ES-I3 (cell line): ENCODE measurements at regions not wholly inside any gene's neighbourhood (a gene's known extent, or its start where the extent isn't known, plus 50 kb on each side); places are given as distances from the start of the nearest gene placed in this dataset.
"Not testable (repeated sequence)": the region's sequence is repeated elsewhere in the genome, so short reads cannot be mapped to it uniquely, and the experiment has no call there.

Experiments
- H3K36me3 ChIP-seq: 2 replicates; pipeline ENCODE4 v1.6.1; 2013; ENCODE audit warnings: mild to moderate bottlenecking, low read length, control low read depth, moderate library complexity; ENCODE audit not compliant: insufficient read depth
- H3K4me1 ChIP-seq: 2 replicates; pipeline ENCODE4 v1.6.1; 2013; ENCODE audit warnings: mild to moderate bottlenecking, control low read depth, low read length; ENCODE audit not compliant: insufficient read depth
- H3K9ac ChIP-seq: 2 replicates; pipeline ENCODE4 v1.6.1; 2013; ENCODE audit warnings: low read depth, mild to moderate bottlenecking, low read length, moderate library complexity
- H3K9me3 ChIP-seq: 2 replicates; pipeline ENCODE4 v1.6.1; 2013; ENCODE audit warnings: mild to moderate bottlenecking, low read length, moderate library complexity; ENCODE audit not compliant: control insufficient read depth, insufficient read depth

DNA sequence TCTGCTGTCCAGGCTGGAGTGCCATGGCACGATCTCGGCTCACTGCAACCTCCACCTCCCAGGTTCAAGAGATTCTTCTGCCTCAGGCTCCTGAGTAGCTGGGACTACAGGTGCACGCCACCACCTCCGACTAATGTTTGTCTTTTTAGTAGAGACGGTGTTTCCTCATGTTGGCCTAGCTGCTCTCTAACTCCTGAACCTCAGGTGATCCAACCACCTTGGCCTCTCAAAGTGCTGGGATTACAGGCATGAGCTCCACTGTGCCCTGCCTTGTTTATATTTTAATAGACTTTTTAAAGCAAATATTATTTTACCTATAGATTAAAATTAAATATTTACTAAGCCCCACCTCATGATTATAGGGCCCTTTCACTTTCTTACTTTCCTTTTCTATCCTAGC is 483.2 kb upstream of the EPHA7 start:
- H3K4me1 ChIP-seq: no peaks in the 10 kb centered on the region

DNA sequence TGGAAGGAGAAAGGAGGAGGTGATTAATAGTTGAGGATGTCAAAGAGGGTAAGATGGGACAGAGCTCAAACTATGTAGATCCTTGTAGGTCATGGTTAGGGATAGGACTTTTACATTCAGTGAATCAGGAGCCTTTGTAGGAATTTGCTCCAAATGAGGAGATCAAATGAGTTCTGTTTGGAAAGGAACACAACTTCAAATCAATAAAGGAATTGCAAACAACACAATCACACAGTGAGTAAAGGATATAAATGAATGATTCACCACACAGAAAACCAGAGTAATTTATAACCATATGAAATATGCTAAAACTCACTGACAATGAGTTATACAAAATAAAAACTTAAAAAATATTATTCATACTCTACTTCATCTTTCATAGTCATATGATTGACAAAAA is 480.8 kb upstream of the EPHA7 start:
- H3K36me3 ChIP-seq: no peaks in the 10 kb centered on the region
- no peak overlapping the region for H3K9ac ChIP-seq
- H3K4me1 ChIP-seq: no peaks in the 10 kb centered on the region

More for the DNA sequence above, 483.2 kb upstream of the EPHA7 start:
- peaks cover 9% of the 10 kb centered on the region for H3K9me3 ChIP-seq
- H3K9ac ChIP-seq: no peak overlapping the region
- H3K36me3 ChIP-seq: no peaks in the 10 kb centered on the region

GRCh38 chr6:93896081-93896480 is 476.7 kb upstream of the EPHA7 start:
- no peak overlapping the region for H3K9ac ChIP-seq
- no peaks in the 10 kb centered on the region for H3K9me3 ChIP-seq
- H3K4me1 ChIP-seq: no peaks in the 10 kb centered on the region
- H3K36me3 ChIP-seq: no peaks in the 10 kb centered on the region

More for the DNA sequence above, 480.8 kb upstream of the EPHA7 start:
- peaks cover 6% of the 10 kb centered on the region; the same call in 1 of the 2 replicates for H3K9me3 ChIP-seq

DNA sequence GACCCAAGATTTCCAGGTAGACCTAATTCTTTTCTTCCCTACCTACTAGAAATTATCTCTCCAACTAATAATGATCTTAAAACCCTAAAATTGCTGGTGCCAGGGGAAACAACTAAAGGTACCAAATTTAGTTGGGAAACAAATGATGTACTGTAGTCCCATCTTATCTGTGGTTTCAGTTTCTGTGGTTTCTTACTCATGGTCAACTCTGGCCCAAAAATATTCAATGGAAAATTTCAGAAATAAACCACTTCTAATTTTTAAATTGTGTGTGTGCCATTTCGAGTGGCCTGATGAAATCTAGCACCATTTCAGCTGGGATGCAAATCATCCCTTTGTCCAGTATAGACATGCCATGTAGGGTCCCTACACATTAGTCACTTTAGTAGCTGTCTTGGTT is 475.2 kb upstream of the EPHA7 start:
- H3K4me1 ChIP-seq: peaks cover 5% of the 10 kb centered on the region; the same call in 1 of the 2 replicates
- H3K9ac ChIP-seq: no peak overlapping the region
- no peaks in the 10 kb centered on the region for H3K36me3 ChIP-seq
- H3K9me3 ChIP-seq: no peaks in the 10 kb centered on the region

DNA sequence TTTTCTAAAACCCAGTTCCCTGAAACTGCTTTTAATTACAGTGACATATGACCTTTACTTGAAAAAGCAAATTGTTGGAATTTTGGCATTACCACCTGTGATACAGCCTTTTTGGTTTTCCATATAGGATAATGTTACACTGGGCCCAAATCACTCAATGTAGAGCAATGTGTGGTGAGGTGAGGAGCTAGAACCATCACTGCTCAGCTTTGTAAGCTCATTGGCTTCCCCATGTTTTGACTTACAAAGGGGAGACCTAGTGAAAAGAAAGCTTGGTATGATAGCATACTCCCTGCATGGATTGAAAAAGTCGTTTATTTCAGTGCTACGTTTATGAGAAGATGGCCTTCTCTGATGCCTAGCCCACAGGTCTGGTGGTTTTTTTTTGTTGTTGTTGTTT is 470.4 kb upstream of the EPHA7 start:
- Histone ChIP-seq H3K9ac (no peak overlapping the region), H3K9me3 (no peaks in the 10 kb centered on the region), H3K36me3 (no peaks in the 10 kb centered on the region), H3K4me1 (peaks cover 9% of the 10 kb centered on the region)

DNA sequence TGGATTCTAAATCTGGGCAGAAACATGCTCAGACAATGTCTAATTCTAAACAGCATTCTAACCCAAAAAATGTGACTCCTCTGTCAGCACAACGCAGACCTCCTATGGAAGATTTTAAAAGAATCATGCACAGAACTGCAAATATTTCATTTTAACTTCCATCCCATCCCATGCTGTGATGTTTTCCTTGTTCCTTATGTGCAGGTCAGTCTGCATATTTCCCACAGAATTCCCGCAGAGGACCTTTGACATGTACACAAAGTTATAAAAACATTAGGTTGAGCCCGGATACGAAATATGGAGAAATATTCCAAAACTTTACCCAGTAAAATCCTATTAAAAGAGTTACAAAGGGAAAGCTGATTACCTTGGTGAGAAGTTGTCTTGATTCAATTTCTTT is 467.1 kb upstream of the EPHA7 start:
- Histone ChIP-seq H3K9me3 (no peaks in the 10 kb centered on the region), H3K9ac (no peak overlapping the region), H3K36me3 (no peaks in the 10 kb centered on the region), H3K4me1 (peaks cover 9% of the 10 kb centered on the region)

- H3K9me3 ChIP-seq: no peaks in the 10 kb centered on the region
- no peaks in the 10 kb centered on the region for H3K36me3 ChIP-seq
- peaks cover 47% of the 10 kb centered on the region for H3K4me1 ChIP-seq
- H3K9ac ChIP-seq: peak overlapping the region; percentile 51
Measured at GRCh38 chr6:93859971-93860370, 440.6 kb upstream of the EPHA7 start.

DNA sequence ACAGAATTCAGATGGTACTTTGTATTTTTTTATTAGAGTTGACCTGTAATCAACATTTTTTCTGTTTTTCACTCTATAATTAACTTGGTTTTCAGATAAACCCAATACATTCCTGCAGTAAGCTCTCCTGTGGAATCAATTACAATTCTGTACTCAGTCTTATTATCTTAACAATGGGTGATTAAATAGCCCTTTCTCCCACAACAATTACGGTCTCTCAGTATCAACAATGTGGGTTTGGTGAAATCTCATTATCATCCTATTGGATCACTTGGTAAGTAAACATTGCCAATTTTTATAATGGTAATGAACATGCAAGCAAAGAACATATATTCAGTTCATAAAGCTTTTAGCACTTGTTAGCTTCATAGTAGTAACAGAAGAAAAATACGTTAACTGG is 438.9 kb upstream of the EPHA7 start:
- no peak overlapping the region for H3K9ac ChIP-seq
- H3K36me3 ChIP-seq: no peaks in the 10 kb centered on the region
- no peaks in the 10 kb centered on the region for H3K9me3 ChIP-seq
- peaks cover 43% of the 10 kb centered on the region for H3K4me1 ChIP-seq

- Histone ChIP-seq H3K4me1 (peaks cover 20% of the 10 kb centered on the region), H3K9me3 (no peaks in the 10 kb centered on the region; the same call in 1 of the 2 replicates), H3K9ac (no peak overlapping the region), H3K36me3 (no peaks in the 10 kb centered on the region)
Measured at GRCh38 chr6:93849857-93850256, 430.5 kb upstream of the EPHA7 start.

DNA sequence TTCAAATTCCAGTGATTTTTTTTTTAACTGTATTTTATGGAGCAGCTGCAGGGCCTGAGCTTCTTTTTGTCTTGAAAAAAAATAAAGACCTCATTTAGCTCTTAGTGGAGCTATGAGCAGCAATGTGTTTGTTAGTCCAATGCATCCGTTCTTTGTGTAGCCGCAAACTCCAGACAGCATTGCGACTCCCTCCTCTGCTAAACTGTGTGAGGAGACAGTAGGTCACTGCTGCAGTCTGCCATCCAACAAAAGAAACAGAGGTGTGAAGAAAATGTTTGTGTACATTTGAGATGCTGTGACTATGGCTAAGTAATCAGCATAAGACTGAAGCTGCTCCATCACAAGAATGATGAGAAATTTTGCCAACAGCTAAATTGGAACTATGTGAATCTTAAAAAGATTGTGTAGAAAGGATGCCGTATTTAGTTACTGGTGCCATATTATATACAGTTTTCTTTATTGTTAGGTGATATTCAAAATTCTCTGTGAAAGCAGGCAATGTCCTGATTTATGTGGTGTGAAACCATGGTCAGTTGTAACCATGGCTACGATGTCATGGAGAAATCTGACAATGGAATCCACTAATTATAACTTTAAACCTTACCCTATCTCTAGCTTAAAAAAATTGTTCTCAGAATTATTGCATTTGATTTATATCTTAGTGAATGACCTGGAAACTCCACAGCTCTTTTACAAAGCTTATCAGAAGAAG is 428.8 kb upstream of the EPHA7 start:
- no peaks in the 10 kb centered on the region for H3K36me3 ChIP-seq
- H3K9ac ChIP-seq: no peak overlapping the region
- H3K4me1 ChIP-seq: peaks cover 23% of the 10 kb centered on the region
- no peaks in the 10 kb centered on the region; the same call in 1 of the 2 replicates for H3K9me3 ChIP-seq

GRCh38 chr6:93842178-93842577 is 422.8 kb upstream of the EPHA7 start:
- no peaks in the 10 kb centered on the region for H3K36me3 ChIP-seq
- H3K9ac ChIP-seq: no peak overlapping the region
- peaks cover 8% of the 10 kb centered on the region; the same call in 1 of the 2 replicates for H3K4me1 ChIP-seq

DNA sequence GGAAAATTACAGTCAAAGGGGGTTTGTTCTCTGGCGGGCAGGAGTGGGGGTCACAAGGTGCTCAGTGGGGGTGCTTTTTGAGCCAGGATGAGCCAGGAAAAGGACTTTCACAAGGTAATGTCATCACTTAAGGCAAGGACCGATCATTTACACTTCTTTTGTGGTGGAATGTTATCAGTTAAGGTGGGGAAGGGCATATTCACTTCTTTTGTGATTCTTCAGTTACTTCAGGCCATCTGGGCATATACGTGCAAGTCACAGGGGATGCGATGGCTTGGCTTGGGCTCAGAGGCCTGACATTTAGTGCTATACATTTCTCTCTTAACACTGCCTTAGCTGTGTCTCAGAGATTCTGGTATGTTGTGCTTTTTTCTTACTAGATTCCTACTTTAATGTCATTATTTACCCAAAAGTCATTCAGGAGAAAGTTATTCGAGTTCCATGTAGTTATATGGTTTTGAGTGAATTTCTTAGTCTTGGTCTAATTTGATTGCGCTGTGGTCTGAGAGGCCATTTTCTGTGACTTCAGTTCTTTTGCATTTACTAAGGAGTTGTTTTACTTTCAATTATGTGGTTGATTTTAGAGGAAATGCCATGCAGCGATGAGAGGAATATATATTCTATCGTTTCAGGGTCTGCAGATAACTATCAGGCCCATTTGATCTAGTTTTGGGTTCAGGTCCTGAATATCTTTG is 416.2 kb upstream of the EPHA7 start:
- H3K36me3 ChIP-seq, H3K4me1 ChIP-seq, H3K9me3 ChIP-seq: not testable (repeated sequence)
- H3K9ac ChIP-seq: peak overlapping the region; percentile 58

More at GRCh38 chr6:93842178-93842577, 422.8 kb upstream of the EPHA7 start:
- H3K9me3 ChIP-seq: no peaks in the 10 kb centered on the region

DNA sequence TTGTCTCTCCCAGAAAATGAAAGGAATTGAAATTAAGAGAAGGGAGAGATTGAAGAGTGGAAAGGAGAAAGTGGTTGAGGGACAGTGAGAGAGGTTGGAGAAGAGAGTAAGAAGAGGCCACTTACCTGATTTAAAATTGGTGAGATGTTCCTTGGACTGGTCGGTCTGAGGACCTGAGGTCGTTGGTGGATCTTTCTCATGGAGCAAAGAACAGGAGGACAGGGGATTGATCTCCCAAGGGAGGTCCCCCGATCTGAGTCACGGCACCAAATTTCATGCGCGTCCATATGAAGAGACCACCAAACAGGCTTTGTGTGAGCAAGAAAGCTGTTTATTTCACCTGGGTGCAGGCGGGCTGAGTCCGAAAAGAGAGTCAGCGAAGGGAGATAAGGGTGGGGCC is 415.7 kb upstream of the EPHA7 start:
- H3K9me3 ChIP-seq, H3K36me3 ChIP-seq, H3K4me1 ChIP-seq: not testable (repeated sequence)
- peak overlapping the region; percentile 83 for H3K9ac ChIP-seq

DNA sequence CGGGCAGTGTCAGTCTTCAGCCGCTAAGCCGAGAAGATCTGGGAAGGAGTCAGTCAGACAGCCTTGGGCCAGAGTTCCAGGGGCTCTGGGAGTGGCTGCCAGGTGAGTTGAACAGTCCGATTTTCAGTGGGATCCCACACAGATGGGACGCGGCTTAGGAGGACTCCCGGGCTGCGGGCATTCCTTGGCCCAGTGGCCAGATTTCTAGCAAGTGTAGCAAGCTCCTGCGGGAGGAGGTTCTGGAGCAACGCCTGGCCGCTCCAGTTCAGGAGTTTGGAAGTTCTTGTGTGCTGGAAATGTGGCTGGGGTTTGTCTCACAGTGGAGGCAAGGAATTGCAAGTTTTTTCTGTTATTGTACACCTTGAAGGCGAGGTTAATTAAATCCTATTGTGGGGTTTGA is 414.0 kb upstream of the EPHA7 start:
- Histone ChIP-seq H3K9ac (peak overlapping the region; percentile 83), H3K36me3 (peaks cover 12% of the 10 kb centered on the region), H3K4me1 (peaks cover 16% of the 10 kb centered on the region)
- not testable (repeated sequence) for H3K9me3 ChIP-seq

- peaks cover 12% of the 10 kb centered on the region for H3K36me3 ChIP-seq
- not testable (repeated sequence) for H3K9me3 ChIP-seq, H3K4me1 ChIP-seq
- H3K9ac ChIP-seq: peak overlapping the region; percentile 12; the same call in 1 of the 2 replicates
Measured at GRCh38 chr6:93829757-93830156, 410.4 kb upstream of the EPHA7 start.
